ENCODE measurements at regions not wholly inside any gene's neighbourhood (a gene's known extent, or its start where the extent isn't known, plus 50 kb on each side); places are given as distances from the start of the nearest gene placed in this dataset.
A peak's percentile ranks its signal among the peaks of the same experiment; 100 is the strongest.

DNA sequence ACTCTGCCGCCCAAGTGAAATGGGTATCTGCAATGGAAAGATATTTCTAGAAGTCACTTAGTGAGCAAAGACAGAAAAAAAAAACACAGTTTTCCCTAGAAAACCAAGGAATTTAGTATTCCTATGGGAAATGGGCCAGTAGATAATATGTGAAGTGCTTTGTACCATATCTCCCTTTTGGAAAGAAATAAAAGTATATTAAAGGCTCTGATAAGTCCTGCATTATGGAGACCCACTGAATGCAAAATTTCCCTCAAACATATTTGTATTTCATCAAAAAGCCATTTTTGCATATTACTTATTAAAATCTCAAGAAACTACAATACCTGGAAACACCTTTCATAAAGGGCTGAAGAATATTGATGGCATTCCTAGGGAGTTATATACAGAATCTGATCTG is 51.6 kb upstream of the DYNLRB2 start:
- DNase-seq = no peak

DNA sequence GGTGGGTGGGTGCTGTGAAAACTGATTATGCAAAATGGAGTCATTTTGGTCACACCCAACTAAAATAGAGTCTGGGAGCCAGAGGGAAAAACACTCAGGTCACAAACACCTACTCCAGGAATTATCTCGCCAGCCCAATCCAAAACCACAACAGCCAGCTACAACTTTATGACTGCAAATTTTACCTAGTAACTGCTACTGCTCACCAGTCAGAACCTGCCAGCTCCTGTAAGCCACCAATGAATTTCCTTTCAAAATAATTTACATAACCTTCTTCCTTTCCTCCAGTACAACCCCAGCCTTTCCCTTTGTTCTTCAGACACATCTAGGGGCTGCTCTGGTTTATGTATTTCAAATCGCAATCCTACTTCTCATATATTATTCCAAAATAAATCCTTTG is 52.6 kb upstream of the DYNLRB2 start:
- no peak for DNase-seq

DNA sequence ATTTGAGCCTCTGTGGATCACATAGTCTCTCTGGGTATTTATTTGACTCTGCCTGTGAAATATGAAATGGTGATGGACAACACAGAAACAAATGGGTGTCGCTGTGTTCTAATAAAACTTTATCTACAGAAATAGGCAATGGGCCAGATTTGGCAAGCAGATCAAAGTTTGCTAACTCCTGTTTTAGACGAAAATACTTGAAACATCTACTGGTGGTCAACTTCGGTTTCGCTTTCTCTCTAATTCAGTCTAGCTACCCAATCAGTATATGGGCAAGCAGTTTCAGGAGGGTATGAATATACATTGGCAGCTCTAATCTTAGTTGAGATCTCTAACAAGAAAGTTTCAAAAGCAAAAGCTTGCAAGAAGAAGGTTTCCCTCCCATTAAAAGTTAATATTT is 60.1 kb upstream of the DYNLRB2 start:
- no peak for DNase-seq

GRCh38 chr16:80477838-80478237 is 63.0 kb upstream of the DYNLRB2 start:
- no peak for DNase-seq

DNA sequence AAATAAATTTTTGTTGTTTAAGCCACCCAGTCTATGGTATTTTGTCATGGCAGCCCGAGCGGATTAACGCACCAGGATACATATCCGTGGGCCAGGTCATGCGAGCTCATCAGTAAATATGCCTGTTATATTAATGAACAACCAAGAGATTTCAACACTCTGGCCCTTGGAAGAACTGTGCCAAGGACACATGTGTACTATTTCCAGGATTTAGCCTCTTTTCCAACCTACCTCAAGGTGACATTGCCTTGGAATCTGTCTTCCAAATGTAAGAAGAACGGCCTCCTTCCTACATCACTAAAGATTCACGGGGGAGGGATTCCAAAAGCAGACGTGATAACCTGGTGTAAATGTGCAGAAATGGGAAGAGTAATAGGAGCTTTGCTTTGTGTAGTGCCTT is 72.8 kb upstream of the DYNLRB2 start:
- no peak for DNase-seq

DNA sequence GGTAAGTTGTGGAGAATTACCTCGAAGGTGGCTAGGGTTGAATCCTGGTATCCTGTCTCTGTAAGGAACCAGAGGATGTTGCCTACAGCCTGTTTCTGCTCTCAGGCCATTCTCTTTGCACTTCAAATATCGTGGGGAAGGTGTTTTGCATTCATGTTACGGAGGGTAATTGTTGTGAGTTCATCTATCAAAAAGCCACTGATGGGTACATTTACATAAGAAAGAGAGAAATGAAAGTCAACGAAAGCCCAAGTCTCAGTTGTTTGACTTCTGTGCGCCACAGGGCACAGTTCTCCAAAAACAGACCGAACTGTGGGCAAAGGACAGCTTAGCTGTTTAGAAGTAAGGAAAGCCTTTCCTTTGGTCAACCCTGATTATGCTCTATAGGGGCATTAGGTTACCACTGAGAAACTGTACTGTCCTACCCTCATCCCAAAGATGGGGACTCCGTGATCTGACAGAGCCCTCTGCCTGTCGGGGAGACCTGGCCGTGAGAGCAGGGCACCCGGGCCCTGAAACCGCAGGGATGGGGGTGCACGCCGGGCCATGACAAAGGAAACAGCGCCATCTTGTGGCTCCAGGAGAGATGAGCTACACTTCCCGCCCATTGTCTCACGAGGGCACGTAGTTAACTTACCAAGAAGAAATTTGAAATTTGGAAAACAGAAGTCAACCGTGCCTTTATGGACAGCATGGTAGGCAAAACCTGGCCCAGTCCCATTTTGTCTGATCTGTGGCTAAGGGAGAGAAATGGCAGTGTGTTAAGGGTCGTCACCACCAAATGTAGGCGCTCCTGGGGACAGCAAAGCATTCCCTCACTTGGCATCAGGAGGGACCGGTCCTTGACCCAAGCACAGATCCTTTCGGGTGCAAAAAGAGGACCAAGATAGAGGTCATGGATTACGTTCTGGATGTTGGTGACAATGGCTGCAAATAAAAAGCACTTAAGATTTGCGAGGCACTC is 74.5 kb upstream of the DYNLRB2 start:
- DNase-seq = peak; percentile 15

DNA sequence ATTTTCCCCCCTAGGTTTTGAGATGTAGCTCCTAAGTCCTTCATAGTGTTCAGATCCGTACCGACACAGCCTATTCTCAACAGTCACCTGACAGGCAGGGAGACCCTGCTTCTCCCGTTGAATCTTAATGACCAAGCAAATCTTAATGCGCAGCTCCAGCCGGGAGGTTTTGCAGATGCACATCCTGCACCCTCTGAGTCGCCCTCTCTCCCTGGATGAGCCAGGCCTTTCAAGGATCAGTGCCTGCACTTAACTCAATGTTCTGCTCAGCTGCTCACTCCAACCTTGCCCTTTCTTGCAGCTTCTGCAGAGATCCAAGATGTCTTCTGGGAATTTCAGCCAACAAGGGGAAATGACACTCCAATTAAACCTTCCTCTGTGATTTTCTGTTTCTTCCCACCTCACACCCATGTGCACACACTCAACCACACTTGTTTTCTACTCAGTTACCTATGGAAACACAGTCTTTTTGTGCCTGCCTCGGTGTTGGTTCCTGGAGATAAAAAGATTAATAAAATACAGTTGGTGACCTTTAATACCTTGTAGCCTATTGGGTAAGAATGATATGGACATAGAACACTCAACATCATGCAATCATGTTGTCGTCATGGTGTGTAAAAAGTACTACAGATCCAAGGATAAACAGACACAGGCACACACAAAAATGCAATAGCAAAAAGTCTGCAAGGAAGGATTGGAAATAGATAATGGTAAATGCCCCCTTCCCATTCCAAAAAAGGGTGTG is 76.9 kb upstream of the DYNLRB2 start:
- DNase-seq = no peak

- no peak for DNase-seq
Observed at GRCh38 chr16:80463326-80463725, 77.5 kb upstream of the DYNLRB2 start.

DNA sequence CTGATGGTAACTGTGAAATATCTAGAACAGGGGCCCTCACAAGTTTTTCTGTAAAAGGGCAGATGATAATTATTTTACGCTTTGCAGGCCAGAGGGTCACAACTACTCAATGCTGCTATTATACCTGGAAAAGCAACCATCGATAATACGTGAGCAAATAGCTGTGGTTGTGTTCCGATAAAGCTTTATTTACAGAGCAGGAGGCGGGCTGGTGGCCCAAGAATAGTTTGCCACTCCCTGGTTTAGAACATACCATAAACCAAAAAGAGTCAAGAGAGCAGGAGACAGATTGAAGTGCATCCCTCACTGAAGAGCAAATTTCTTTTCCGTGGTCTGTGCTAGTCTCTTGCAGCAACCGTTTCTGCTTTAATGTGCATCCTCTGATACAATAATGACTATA is 77.9 kb upstream of the DYNLRB2 start:
- DNase-seq = no peak

- DNase-seq = no peak
Observed at GRCh38 chr16:80460988-80461387, 79.8 kb upstream of the DYNLRB2 start.

DNA sequence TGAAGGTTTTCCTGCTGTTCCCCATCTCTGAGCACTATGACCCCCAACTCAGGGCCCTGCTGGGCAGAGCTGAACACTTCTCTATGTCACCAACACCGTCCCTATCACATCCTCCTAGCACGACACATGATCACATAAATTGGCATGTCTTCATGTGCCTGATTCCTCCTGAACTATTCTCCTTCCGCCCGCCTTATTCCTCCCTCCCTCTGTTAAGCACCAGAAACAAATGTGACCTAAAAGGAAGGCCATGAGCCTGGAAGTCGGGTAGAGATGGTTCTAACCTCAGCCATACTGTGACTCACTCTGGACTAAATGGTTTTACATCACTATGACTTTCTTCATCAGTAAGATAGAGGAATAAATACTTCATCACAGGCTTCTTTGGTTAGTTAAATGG is 80.8 kb upstream of the DYNLRB2 start:
- DNase-seq = no peak

DNA sequence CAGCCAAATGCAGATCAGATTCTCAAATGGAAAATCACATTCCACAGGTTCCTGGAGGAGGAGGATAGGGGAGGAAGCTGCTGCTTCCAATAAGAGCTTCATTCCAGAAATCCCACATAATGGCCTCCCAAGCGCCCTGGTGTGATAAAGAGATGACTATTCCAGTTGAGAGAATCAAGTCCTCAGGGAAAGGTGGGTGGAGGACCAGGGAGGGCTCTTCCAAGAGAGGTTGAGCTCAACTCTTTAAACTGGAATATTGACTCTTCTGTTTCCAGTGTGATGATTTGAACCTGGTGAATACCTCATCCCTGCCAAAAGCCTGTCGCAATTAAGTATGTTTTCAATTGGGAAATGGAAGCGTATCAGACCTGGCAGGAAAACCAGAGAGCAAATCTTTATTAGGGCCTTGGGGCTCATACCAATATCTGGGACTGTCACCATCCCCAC is 81.4 kb upstream of the DYNLRB2 start:
- no peak for DNase-seq

DNA sequence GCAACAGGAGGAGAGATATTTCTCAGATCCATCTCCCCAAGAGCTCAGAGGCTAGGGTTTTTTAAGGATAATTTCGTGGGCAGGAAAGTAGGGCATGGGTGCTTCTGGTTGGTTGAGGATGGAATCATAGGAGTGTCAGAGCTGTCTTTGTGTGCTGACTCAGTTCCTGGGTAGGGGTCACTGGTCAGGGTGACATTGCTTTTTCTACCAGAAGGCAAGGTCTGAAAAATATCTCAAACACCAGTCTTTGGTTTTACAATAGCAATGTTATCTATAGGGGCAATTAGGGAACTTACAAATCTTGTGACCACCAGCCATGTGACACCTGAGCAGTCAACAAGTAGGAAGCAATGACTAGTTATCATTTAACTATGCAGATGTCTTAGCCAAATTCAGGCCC is 82.9 kb upstream of the DYNLRB2 start:
- no peak for DNase-seq

DNA sequence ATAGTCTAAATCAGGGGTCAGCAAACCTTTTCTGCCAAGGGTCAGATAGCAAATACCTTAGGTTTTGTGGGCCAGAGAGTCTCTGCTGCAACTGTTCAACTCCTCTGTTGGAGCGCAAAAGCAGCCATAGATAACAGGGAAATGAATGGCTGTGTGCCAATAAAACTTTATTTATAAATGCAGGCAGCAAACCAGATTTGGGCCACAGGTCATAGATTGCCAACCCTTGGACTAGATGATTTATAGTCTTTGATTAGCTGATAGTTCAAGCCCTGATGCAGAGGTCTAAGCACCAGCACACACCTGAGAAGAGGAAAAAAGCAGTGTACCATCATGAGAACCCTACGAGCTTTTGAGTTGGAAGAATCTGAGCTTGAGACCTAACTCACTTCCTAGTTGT is 86.0 kb upstream of the DYNLRB2 start:
- DNase-seq = no peak

DNA sequence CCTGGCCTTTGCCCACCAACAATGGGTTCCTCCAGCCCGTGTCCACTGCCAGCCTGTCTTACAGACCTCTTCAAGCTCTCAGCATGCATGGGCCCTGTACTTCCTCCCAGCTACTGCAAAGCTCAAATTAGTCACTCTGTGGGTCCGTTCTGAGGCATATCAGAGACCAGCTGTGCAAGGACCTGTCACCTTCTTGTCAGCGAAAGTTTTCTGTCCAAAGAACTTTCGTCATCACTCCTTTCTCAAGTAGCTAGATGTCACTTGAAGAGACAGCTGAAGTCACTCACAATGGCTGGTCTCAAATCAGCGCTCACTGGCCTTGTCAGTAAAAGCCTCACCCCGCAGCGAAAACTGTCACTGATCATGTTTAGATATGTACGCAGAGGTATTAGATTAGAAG is 91.4 kb upstream of the DYNLRB2 start:
- no peak for DNase-seq

GRCh38 chr16:80447241-80447640 is 93.6 kb upstream of the DYNLRB2 start:
- DNase-seq = no peak

DNA sequence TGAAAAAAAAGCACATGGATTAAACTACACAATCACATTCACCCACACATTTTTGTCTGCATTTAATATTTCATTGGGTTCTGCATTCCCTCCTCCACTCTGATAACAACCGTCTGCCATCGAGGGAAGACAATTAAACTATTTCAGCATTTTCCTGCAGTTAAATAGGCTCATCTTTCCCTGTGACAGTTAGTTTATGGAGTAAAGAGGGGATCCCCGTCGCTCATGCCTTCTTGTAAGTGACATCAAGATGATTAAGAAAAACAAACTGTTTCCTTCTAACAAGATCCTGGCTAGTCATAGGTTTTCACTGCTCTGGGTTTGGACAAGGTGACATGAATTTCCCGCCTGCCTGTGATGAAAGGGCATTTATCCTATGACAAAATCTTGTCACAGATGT is 98.0 kb upstream of the DYNLRB2 start:
- DNase-seq = no peak

- no peak for DNase-seq
Observed at GRCh38 chr16:80441935-80442334, 98.9 kb upstream of the DYNLRB2 start.

GRCh38 chr16:80440667-80441066 is 100.1 kb upstream of the DYNLRB2 start:
- DNase-seq = no peak

DNA sequence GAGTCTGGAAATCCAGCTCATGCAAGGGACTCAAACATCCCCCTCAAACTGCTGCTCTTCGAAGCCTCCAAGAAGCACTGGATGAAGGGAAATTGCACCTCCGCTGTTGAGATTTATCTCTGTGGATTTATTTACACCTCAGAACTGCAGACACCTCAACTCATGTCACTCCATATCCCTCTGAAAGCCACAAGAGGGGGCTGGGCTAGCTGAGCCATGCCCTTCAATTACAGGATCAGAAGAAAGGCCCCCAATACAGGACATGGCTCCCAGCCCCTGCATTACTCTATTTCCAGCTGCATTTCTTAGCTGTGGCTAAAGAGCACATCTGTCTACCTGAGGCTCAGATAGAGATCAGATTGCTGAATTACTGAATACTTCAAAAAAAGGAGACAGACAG is 103.1 kb upstream of the DYNLRB2 start:
- DNase-seq = no peak

GRCh38 chr16:80436510-80436909 is 104.3 kb upstream of the DYNLRB2 start:
- DNase-seq = no peak

DNA sequence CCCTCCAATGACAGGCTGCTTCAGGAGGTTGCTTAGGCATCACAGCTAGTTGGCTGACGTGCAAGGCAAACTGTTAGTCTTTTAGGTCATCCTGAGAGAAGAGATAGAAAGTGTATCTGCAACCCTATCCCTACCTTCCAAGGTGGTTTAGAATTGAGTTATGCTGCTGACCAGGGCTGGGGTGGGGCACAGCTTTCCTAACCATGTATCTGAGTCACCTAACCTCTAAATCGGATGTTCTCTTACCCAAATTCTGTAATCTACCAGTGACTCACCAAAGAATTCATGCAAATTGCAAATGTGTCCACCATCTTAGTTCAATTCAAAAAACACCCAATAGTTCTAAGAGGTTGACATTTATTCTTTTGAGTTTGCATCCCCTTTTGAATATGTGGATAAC is 107.2 kb upstream of the DYNLRB2 start:
- no peak for DNase-seq

- no peak for DNase-seq
Observed at GRCh38 chr16:80427795-80428194, 113.0 kb upstream of the DYNLRB2 start.
